ENCODE measurements at regions not wholly inside any gene's neighbourhood (a gene's known extent, or its start where the extent isn't known, plus 50 kb on each side); places are given as distances from the start of the nearest gene placed in this dataset.

GRCh38 chr9:13568405-13568804 lies 288.9 kb upstream of the MPDZ start:
- Histone ChIP-seq H3K36me3 (ENCODE audit: control insufficient read depth, insufficient read depth, low read length) (no peaks in the 10 kb centered on the region), H3K9me3 (replicated peaks; ENCODE audit: control insufficient read depth, insufficient read depth, low read depth, low read length) (no peaks in the 10 kb centered on the region), H3K9ac (ENCODE audit: insufficient read depth in 1 of 2, low read depth in 2 of 2, low read length in 2 of 2) (no peak overlapping the region), H2AFZ (ENCODE audit: low read depth, low read length) (no peak overlapping the region), H3K4me3 (no peak overlapping the region), H4K20me1 (replicated peaks; ENCODE audit: control insufficient read depth, insufficient read depth, low read length) (no peaks in the 10 kb centered on the region), H3K27ac (ENCODE audit: extremely low read depth, low read depth, low read length) (no peak overlapping the region), H3K4me1 (replicated peaks in 1 of 2; ENCODE audit: control insufficient read depth in 2 of 2, insufficient read depth in 2 of 2, low read length in 2 of 2) (no peaks in the 10 kb centered on the region), H3K9me1 (ENCODE audit: control insufficient read depth, insufficient read depth, low read length) (no peaks in the 10 kb centered on the region), H3K79me2 (ENCODE audit: control insufficient read depth, insufficient read depth, low read length) (no peaks in the 10 kb centered on the region), H3K27me3 (ENCODE audit: control insufficient read depth in 2 of 2, insufficient read depth in 2 of 2, low read length in 2 of 2) (no peaks in the 10 kb centered on the region), H3K4me2 (ENCODE audit: insufficient read depth, low read length) (no peak overlapping the region)
- CTCF ChIA-PET (ENCODE audit: low intra/inter-chr PET ratio): no interaction called here
- no peak for ATAC-seq
- FAIRE-seq: no peak
- intact Hi-C loops (cut with micrococcal nuclease) (no loop called here), in situ Hi-C loops (cut with MboI) (no loop called here)
- POLR2A ChIA-PET: no interaction called here
- no peak for DNase-seq (ENCODE audit: extremely low read depth in 1 of 4, low spot score in 3 of 4)
- BruUV-seq (replicated peaks): no TSS peak
- no peak for TF ChIP-seq SMARCE1 (IDR thresholded peaks at IDR 0.05)
- TF ChIP-seq ZNF133 (CRISPR knock-in tag; IDR thresholded peaks at IDR 0.05): no peak
- TF ChIP-seq, protein P1, sequence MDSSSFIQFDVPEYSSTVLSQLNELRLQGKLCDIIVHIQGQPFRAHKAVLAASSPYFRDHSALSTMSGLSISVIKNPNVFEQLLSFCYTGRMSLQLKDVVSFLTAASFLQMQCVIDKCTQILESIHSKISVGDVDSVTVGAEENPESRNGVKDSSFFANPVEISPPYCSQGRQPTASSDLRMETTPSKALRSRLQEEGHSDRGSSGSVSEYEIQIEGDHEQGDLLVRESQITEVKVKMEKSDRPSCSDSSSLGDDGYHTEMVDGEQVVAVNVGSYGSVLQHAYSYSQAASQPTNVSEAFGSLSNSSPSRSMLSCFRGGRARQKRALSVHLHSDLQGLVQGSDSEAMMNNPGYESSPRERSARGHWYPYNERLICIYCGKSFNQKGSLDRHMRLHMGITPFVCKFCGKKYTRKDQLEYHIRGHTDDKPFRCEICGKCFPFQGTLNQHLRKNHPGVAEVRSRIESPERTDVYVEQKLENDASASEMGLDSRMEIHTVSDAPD (CRISPR knock-in tag; IDR thresholded peaks at IDR 0.05): no peak
- TF ChIP-seq, protein P2, sequence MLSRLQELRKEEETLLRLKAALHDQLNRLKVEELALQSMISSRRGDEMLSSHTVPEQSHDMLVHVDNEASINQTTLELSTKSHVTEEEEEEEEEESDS (CRISPR knock-in tag; IDR thresholded peaks at IDR 0.05): no peak
- no peak for TF ChIP-seq ZNF518B (CRISPR knock-in tag; IDR thresholded peaks at IDR 0.05)
- TF ChIP-seq HMGXB4 (CRISPR knock-in tag; IDR thresholded peaks at IDR 0.05): no peak
- no peak for TF ChIP-seq VEZF1 (CRISPR knock-in tag; IDR thresholded peaks at IDR 0.05)
- no peak for TF ChIP-seq IRF2 (CRISPR knock-in tag; IDR thresholded peaks at IDR 0.05)
- TF ChIP-seq CREB3 (tag; conservative IDR thresholded peaks at IDR 0.05; ENCODE audit: low read depth): no peak
- 0% methylated on average over 3 of the region's 3 CpGs for WGBS (ENCODE audit: insufficient coverage, low coverage, missing lambda C conversion rate)

All from K562 (cell line).